ENCODE measurements at regions not wholly inside any gene's neighbourhood (a gene's known extent, or its start where the extent isn't known, plus 50 kb on each side); places are given as distances from the start of the nearest gene placed in this dataset.
"Not testable (repeated sequence)": the region's sequence is repeated elsewhere in the genome, so short reads cannot be mapped to it uniquely, and the experiment has no call there.

DNA sequence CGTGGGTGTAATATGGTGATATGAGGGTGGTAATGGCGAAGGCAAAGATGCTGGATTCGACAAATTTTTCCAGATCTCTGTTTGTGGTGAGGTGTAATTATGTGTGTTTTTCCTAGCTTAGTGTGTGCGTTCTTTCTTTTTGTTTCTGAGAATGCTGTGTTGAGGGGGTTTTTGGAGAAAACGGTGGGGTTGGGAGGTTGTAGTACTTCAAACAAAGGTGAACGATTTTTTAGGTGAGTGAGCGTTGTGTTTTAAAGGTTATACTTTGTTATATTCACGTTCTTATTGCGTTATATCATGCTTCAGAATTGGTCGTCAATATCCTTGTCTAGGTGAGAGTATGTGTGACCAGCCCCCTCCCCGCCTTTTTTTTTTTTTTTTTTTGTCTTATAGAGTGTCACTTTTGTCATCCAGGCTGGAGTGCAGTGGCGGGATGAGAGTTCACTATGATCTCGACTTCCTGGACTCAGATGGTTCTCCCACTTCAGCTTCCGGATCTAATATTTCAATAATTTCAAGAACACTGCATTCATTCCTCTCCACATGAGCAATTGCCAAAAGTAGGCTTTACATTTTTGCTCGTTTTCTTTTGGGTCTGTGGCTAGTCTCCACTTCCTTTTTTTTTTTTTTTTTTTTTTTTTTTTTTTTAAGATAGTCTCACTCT lies 82.2 kb upstream of the RNU2-1 start:
- no peak for DNase-seq

DNA sequence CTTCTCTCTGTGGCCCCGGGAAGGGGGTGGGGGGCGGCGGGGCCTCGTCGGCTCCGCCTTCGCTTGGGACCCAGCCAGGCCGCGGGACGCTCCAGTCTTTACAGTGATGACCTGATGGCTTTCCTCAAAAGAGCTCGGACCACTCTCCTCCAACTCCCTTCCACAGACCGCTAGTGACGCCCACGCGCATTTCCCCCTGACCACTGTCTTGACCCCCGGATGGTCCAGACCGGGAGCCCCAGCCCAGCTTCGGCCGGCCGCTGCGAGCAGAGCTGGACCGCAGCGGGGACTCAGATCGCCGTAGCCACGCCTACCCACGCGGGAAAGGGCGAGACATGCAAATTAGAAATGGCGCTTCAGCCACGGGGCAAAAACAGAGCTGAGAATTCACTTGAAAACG lies 81.6 kb upstream of the RNU2-1 start:
- no peak for DNase-seq

DNA sequence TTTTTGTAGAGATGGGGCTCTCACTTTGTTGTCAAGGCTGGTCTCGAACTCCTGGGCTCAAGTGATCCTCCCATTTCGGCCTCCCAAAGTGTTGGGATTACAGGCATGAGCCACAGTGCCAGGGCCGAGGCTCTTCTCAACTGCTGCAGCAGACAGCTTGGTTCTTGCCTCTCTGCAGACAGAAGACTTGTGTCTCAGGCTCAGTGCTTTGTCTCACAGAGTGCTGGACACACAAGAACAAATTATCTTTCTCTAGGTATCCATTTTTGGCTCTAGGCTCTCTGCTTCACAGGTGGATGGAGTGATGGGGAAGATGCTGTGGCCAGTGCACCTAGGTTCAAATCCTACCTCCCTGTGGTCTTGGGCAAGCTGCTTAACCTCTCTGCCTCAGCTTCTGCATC lies 80.8 kb upstream of the RNU2-1 start:
- no peak for DNase-seq

DNA sequence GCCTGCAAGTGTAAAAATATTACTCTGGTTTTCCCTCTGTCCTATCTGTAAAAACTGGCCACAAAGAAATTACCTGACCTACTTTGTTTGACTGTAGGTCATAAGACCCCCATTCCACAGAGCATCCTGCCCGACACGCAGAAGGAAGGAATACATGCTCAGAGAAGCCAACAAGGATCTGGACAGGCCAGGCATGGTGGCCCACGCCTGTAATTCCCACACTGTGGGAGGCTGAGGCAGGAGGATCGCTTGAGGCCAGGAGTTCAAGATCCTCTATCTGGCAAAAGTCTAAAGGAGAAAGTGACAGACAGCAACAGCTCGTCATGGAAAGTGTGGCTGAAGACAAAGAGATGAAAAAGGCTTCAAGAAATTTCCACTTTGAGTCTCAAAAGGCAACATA lies 78.2 kb upstream of the RNU2-1 start:
- DNase-seq: no peak

DNA sequence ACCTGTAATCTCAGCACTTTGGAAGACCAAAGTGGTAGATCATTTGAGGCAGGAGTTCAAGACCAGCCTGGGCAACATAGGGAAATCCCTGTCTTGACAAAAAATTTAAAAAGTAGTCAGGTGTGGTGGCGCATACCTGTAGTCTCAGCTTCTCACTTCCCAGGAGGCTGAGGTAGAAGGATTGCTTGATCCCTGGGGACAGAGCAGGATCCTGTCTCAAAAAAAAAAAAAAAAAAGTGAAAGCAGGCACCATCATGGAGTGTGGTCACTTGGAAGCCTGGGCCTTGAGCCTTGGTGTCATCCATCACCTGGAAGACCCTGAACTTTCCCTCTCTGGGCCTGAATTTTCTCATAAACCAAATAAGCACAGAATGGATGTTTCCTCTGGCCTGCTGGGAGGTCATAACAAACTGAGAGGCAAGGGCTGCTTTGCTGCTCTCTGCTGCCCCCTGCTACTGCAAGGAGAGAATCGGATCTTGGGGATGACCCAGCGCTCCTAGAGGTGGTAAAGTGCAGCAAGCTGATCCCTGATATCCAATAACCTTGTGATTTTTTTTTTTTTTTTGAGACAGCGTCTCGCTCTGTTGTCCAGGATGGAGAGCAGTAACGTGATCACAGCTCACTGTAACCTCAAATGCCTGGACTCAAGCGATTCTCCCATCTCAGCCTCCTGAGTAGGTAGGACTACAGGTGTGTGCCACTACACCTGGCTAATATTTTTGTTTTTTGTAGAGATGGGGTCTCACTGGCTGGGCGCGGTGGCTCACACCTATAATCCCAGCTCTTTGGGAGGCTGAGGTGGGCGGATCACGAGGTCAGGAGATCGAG lies 75.9 kb upstream of the RNU2-1 start:
- DNase-seq: no peak

DNA sequence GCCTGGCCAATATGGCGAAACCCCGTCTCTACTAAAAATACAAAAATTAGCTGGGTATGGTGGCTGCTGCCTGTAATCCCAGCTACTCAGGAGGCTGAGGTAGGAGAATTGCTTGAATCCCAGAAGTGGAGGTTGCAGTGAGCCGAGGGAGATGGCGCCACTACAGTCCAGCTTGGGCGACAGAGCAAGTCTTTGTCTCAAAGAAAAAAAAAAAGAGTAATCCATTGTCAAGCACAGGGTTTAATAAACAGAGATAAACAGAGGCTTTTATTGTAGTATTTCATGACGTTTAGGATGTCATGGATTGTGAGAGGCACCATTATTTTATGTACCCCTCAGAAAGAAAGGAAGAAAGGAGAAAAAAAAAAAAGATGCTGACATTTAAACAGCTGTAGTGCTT lies 75.2 kb upstream of the RNU2-1 start:
- DNase-seq: no peak

DNA sequence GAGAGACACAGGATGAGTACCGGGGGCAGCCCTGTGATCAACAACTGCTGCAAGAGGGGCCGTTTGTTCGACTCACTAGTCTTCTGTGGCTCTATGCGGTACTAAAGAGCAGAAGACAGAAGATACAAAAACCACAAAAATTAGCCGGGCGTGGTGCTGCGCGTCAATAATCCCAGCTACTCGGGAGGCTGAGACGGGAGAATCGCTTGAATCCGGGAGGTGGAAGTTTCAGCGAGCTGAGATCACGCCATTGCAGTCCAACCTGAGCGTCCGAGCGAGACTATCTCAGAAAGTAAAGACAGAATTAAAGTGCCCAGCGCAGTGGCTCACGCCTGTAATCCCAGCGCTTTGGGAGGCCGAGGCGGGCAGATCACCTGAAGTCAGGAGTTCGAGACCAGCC lies 71.0 kb upstream of the RNU2-1 start:
- DNase-seq: not testable (repeated sequence)

DNA sequence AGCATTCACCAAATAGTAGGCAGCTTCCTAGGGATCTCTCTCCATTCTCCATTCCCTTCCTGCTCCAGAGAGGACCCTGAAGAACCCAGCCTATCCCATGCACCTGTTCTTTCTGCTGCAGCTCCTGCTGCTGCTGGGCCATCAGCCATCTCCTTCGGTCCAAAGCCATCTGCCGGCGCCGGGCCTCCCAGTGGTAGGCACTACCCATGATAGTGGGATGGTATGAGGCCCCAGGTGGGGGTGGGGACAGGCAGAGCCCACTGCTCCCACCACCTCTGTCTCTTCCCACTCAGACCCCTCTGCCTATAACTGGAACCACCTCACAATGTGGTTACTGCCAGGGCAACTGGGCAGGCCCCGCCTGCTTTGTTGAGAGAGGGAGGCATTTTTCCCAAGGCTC lies 69.3 kb upstream of the RNU2-1 start:
- DNase-seq: not testable (repeated sequence)

DNA sequence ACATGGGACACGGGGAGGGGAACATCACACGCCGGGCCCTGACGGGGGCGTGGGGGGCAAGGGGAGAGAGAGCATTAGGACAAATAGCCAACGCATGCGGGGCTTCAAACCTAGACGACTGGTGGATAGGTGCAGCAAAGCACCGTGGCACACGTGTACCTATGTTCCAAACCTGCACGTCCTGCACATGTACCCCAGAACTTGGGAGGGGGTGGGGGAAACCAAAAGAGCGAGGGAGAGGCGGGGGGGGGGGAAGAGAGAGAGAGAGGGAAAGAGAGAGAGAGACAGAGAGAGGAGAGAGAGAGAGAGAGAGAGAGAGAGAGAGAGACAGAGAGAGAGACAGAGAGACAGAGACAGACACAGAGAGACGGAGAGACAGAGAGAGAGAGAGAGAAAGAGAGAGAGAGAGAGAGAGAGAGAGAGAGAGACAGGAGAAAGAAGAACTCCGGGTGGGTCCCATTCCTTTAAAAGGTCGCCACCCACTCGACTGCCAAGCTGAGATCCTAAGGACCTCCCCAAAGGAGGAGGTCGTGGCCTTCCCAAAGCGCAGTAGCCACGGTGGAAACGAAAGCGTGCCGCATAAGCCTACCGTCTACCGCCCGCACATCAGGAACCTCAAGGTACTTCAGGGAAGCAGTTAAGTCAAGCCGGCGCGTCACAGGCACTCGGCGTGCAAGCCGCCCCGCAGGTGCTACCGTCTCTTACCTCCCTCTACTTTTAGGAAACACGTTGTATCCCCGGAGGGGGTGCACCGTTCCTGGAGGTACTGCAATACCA lies 65.7 kb upstream of the RNU2-1 start:
- not testable (repeated sequence) for DNase-seq

DNA sequence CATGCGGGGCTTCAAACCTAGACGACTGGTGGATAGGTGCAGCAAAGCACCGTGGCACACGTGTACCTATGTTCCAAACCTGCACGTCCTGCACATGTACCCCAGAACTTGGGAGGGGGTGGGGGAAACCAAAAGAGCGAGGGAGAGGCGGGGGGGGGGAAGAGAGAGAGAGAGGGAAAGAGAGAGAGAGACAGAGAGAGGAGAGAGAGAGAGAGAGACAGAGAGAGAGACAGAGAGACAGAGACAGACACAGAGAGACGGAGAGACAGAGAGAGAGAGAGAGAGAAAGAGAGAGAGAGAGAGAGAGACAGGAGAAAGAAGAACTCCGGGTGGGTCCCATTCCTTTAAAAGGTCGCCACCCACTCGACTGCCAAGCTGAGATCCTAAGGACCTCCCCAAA lies 55.9 kb upstream of the RNU2-1 start:
- not testable (repeated sequence) for DNase-seq

DNA sequence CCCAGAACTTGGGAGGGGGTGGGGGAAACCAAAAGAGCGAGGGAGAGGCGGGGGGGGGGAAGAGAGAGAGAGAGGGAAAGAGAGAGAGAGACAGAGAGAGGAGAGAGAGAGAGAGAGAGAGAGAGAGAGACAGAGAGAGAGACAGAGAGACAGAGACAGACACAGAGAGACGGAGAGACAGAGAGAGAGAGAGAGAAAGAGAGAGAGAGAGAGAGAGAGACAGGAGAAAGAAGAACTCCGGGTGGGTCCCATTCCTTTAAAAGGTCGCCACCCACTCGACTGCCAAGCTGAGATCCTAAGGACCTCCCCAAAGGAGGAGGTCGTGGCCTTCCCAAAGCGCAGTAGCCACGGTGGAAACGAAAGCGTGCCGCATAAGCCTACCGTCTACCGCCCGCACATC lies 49.8 kb upstream of the RNU2-1 start:
- not testable (repeated sequence) for DNase-seq
